RWPE2 (cell line): ENCODE measurements at regions not wholly inside any gene's neighbourhood (a gene's known extent, or its start where the extent isn't known, plus 50 kb on each side); places are given as distances from the start of the nearest gene placed in this dataset.

Experiments
- ATAC-seq: fragments of 200-7000 bp; cut with Tn5 transposase; 3 replicates; pipeline ENCODE4 v1.9.1; 2021; ENCODE audit warnings: low read depth
- DNase-seq: peaks from one replicate; pipeline ENCODE4 v3.0.0-alpha.2; 2020; ENCODE audit warnings: low spot score
- H3K27ac ChIP-seq: fragments of 450-650 bp; 2 replicates; pipeline ENCODE4 v1.5.1; 2017; ENCODE audit warnings: mild to moderate bottlenecking; ENCODE audit not compliant: poor library complexity, severe bottlenecking
- H3K27me3 ChIP-seq: fragments of 250-450 bp; sonication (Bioruptor Pico); 2 replicates; pipeline ENCODE4 v1.5.1; 2021; ENCODE audit warnings: mild to moderate bottlenecking, moderate library complexity; ENCODE audit not compliant: insufficient read depth, poor library complexity, severe bottlenecking
- H3K36me3 ChIP-seq: fragments of 250-450 bp; sonication (Bioruptor Pico); 2 replicates; pipeline ENCODE4 v1.5.1; 2020; ENCODE audit warnings: low read depth, mild to moderate bottlenecking, moderate library complexity
- H3K4me1 ChIP-seq: fragments of 250-450 bp; sonication (Bioruptor Pico); 2 replicates; pipeline ENCODE4 v1.5.1; 2021; ENCODE audit warnings: mild to moderate bottlenecking, moderate library complexity; ENCODE audit not compliant: insufficient read depth, poor library complexity, severe bottlenecking
- H3K4me3 ChIP-seq: fragments of 250-450 bp; sonication (Bioruptor Pico); 2 replicates; pipeline ENCODE4 v1.5.1; 2021; ENCODE audit warnings: mild to moderate bottlenecking, moderate library complexity; ENCODE audit not compliant: severe bottlenecking
- H3K9me3 ChIP-seq: fragments of 250-450 bp; sonication (Bioruptor Pico); 2 replicates; pipeline ENCODE4 v1.5.1; 2021; ENCODE audit warnings: mild to moderate bottlenecking, moderate library complexity; ENCODE audit not compliant: severe bottlenecking
- TF ChIP-seq, protein P1 (sequence below): fragments of 450-650 bp; IDR thresholded peaks from one replicate; pipeline ENCODE4 v1.5.1; 2017; ENCODE audit warnings: mild to moderate bottlenecking, moderate library complexity; ENCODE audit not compliant: poor library complexity, severe bottlenecking

DNA sequence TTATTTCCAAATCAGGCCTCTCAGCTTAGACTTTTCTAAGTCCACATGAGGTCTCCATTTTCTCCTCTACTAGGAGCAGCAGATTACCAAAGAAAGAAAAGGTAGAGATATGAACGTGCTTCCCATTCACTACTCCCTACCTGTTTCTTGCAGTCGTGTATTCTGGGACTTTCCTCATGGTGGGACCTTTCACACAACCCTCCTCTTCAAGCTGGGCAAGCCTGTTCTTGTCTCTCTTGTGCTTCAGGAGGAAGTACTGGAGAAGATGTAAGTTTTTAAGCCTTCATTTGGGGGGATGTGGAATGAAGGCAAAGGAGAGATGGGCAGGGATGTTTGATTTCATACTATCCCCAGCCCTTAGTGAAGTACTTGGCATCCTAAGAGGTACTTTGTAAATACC lies 128.8 kb upstream of the SESN3 start:
- H3K27me3 ChIP-seq, result no peaks in the 10 kb centered on the region
- no peak overlapping the region for H3K27ac ChIP-seq
- ATAC-seq (no peak), DNase-seq (no peak)
- H3K36me3 ChIP-seq, result no peaks in the 10 kb centered on the region
- no peaks in the 10 kb centered on the region for H3K9me3 ChIP-seq
- H3K4me3 ChIP-seq, result no peak overlapping the region
- peaks cover 15% of the 10 kb centered on the region for H3K4me1 ChIP-seq
- TF ChIP-seq, protein P1, sequence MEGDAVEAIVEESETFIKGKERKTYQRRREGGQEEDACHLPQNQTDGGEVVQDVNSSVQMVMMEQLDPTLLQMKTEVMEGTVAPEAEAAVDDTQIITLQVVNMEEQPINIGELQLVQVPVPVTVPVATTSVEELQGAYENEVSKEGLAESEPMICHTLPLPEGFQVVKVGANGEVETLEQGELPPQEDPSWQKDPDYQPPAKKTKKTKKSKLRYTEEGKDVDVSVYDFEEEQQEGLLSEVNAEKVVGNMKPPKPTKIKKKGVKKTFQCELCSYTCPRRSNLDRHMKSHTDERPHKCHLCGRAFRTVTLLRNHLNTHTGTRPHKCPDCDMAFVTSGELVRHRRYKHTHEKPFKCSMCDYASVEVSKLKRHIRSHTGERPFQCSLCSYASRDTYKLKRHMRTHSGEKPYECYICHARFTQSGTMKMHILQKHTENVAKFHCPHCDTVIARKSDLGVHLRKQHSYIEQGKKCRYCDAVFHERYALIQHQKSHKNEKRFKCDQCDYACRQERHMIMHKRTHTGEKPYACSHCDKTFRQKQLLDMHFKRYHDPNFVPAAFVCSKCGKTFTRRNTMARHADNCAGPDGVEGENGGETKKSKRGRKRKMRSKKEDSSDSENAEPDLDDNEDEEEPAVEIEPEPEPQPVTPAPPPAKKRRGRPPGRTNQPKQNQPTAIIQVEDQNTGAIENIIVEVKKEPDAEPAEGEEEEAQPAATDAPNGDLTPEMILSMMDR, result no peak

DNA sequence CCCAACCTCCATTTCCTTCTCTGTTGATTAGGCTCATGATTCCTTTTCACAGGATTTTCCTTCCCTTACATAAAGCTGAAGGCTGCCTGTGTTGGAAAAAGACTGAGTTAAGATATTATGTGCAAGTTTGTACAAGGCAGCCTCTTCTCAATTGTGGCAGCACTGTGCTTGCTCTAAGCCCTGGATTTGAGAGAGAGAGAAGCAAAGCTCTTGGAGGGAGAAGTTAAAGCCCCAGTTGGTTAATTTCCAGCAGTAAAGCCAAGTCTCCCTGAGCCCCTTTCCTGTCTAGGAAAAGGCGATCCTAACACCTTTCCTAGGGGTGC lies 128.3 kb upstream of the SESN3 start:
- Histone ChIP-seq H3K9me3 (no peaks in the 10 kb centered on the region), H3K36me3 (no peaks in the 10 kb centered on the region), H3K4me1 (peaks cover 10% of the 10 kb centered on the region), H3K27ac (no peak overlapping the region), H3K27me3 (no peaks in the 10 kb centered on the region), H3K4me3 (no peak overlapping the region)
- DNase-seq (no peak), ATAC-seq (no peak)
- TF ChIP-seq, protein P1, result no peak

DNA sequence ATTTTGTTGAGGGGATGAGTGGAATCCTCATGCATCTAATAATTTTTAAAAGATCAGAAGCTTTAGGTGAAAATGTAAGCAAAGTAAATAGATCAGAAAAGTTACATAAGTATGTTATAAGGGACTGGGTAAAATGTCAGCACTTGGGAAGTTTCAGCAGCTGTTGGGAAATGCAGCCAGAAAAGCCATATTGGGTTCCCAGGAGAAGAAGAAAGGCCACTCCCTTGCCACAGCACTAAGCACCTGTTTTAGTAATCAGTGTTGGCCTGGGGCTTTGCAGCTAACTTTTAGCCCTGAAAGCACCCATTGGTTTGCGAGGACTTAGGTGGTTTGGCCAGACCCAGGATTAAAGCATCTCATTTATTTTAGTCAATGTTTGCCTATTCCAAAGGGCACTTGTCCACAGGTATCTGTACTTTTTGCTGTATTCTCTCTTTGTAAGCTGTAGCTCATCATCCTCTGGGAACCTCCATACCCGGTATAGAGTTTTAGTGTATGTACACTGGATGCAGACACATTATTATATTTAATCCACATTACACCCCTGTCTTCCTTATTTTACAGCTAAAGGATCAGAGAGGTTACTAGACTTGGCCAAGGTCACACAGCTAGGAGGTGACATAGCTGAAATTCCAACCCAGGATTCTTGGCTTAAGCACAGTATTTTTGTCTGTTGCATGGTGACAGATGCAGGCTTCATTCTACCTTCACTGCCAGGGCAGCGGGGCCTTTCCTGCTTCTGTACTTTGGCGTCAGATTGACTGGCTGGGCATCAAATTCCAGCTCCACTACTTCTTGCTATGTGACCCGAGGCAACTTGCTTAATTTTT lies 127.7 kb upstream of the SESN3 start:
- TF ChIP-seq, protein P1, result no peak
- DNase-seq, result no peak
- H3K4me3 ChIP-seq, result no peak overlapping the region
- H3K27me3 ChIP-seq, result no peaks in the 10 kb centered on the region
- H3K4me1 ChIP-seq, result peaks cover 6% of the 10 kb centered on the region
- ATAC-seq, result no peak
- no peaks in the 10 kb centered on the region for H3K9me3 ChIP-seq
- no peak overlapping the region for H3K27ac ChIP-seq
- H3K36me3 ChIP-seq, result no peaks in the 10 kb centered on the region

DNA sequence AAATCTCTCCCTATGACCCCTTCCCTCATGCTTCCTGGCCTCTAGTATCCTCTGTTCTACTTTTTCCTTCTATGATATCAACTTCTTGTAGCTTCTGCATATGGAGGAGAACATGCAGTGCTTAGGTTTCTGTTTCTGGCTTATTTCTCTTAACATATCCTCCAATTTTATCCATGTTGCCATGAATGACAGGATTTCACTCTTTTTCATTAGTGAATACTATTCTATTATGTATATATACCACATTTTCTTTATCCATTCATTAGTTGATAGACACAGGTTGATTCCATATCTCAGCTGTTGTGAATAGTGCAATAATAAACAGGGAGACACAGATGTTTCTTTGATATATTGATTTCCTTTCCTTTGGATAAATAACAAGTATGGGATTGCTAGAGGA lies 123.3 kb upstream of the SESN3 start:
- TF ChIP-seq, protein P1, result no peak
- H3K4me1 ChIP-seq, result no peaks in the 10 kb centered on the region
- no peaks in the 10 kb centered on the region for H3K9me3 ChIP-seq
- H3K27ac ChIP-seq, result no peak overlapping the region
- no peak overlapping the region for H3K4me3 ChIP-seq
- DNase-seq (no peak), ATAC-seq (no peak)
- no peaks in the 10 kb centered on the region for H3K36me3 ChIP-seq
- no peaks in the 10 kb centered on the region for H3K27me3 ChIP-seq

DNA sequence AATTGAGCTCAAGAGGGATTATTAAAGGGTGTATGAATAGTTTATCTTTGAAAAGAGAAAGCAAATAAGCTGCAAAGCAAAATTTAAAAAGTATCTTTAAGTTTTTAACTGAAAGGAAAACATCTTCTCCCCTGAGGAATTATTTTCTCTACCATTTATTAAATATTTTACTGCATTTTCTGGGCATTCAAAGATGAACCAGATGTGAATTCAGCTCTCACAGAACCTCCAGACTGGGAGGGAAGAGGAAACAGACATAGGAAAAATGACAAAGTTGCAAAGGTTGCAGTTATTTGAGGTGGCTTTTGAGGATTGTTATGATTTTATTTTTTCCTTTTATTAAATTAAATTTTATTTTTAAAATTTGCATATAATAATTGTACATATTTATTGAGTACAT lies 122.7 kb upstream of the SESN3 start:
- Histone ChIP-seq H3K27ac (no peak overlapping the region), H3K27me3 (no peaks in the 10 kb centered on the region), H3K9me3 (no peaks in the 10 kb centered on the region), H3K4me1 (no peaks in the 10 kb centered on the region), H3K36me3 (no peaks in the 10 kb centered on the region), H3K4me3 (no peak overlapping the region)
- ATAC-seq (no peak), DNase-seq (no peak)
- TF ChIP-seq, protein P1, result no peak
